ENCODE measurements at regions not wholly inside any gene's neighbourhood (a gene's known extent, or its start where the extent isn't known, plus 50 kb on each side); places are given as distances from the start of the nearest gene placed in this dataset.

- Histone ChIP-seq H3K36me3 (ENCODE audit: low read depth) (no peaks in the 10 kb centered on the region), H3K4me1 (ENCODE audit: insufficient read depth, poor library complexity, severe bottlenecking) (no peaks in the 10 kb centered on the region), H3K9me3 (ENCODE audit: severe bottlenecking) (no peaks in the 10 kb centered on the region), H3K4me3 (ENCODE audit: severe bottlenecking) (no peak overlapping the region), H3K27ac (ENCODE audit: poor library complexity, severe bottlenecking) (no peak overlapping the region), H3K27me3 (ENCODE audit: insufficient read depth, poor library complexity, severe bottlenecking) (peaks cover 2% of the 10 kb centered on the region)
- ATAC-seq (ENCODE audit: low read depth) (no peak), DNase-seq (ENCODE audit: low spot score) (no peak)
- TF ChIP-seq CTCF (IDR thresholded peaks at IDR 0.05; ENCODE audit: poor library complexity, severe bottlenecking): no peak
These were observed 115.7 kb upstream of the PPP2R3A start for GRCh38 chr3:135849827-135850226.

GRCh38 chr3:135851201-135852081 is 114.1 kb upstream of the PPP2R3A start:
- no peak for TF ChIP-seq CTCF (IDR thresholded peaks at IDR 0.05; ENCODE audit: poor library complexity, severe bottlenecking)
- no peak overlapping the region for H3K27ac ChIP-seq (ENCODE audit: poor library complexity, severe bottlenecking)
- no peaks in the 10 kb centered on the region for H3K4me1 ChIP-seq (ENCODE audit: insufficient read depth, poor library complexity, severe bottlenecking)
- no peak for ATAC-seq (ENCODE audit: low read depth)
- H3K9me3 ChIP-seq (ENCODE audit: severe bottlenecking): no peaks in the 10 kb centered on the region
- no peak overlapping the region for H3K4me3 ChIP-seq (ENCODE audit: severe bottlenecking)
- no peaks in the 10 kb centered on the region for H3K36me3 ChIP-seq (ENCODE audit: low read depth)
- peaks cover 5% of the 10 kb centered on the region for H3K27me3 ChIP-seq (ENCODE audit: insufficient read depth, poor library complexity, severe bottlenecking)
- DNase-seq (ENCODE audit: low spot score): no peak

- Histone ChIP-seq H3K4me3 (ENCODE audit: severe bottlenecking) (no peak overlapping the region), H3K27ac (ENCODE audit: poor library complexity, severe bottlenecking) (no peak overlapping the region), H3K27me3 (ENCODE audit: insufficient read depth, poor library complexity, severe bottlenecking) (peaks cover 5% of the 10 kb centered on the region), H3K4me1 (ENCODE audit: insufficient read depth, poor library complexity, severe bottlenecking) (no peaks in the 10 kb centered on the region), H3K36me3 (ENCODE audit: low read depth) (no peaks in the 10 kb centered on the region), H3K9me3 (ENCODE audit: severe bottlenecking) (no peaks in the 10 kb centered on the region)
- TF ChIP-seq CTCF (IDR thresholded peaks at IDR 0.05; ENCODE audit: poor library complexity, severe bottlenecking): no peak
- no peak for ATAC-seq (ENCODE audit: low read depth)
- no peak for DNase-seq (ENCODE audit: low spot score)
These were observed 111.5 kb upstream of the PPP2R3A start for GRCh38 chr3:135853981-135854380.

DNA sequence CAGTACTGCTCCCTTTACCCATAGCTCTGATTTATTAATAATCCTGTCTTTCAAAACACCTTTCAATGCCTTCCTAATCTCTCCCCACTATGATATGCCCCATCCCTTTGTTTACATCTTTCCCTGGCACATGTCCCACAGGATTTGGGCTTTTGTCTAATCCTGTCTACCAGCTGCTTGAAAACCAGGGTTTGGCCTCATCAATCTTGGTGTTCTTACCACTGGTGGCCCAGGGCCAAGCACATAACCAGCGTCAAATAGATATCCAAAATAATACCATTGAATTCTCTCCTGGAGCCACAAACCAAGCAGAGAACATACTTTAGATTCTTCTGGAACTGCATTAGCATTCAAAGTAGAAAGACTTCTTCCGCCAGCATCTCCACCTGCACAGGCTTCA is 104.8 kb upstream of the PPP2R3A start:
- Histone ChIP-seq H3K36me3 (ENCODE audit: low read depth) (no peaks in the 10 kb centered on the region), H3K4me1 (ENCODE audit: insufficient read depth, poor library complexity, severe bottlenecking) (no peaks in the 10 kb centered on the region), H3K27me3 (ENCODE audit: insufficient read depth, poor library complexity, severe bottlenecking) (peaks cover under 1% of the 10 kb centered on the region), H3K9me3 (ENCODE audit: severe bottlenecking) (no peaks in the 10 kb centered on the region), H3K27ac (ENCODE audit: poor library complexity, severe bottlenecking) (no peak overlapping the region), H3K4me3 (ENCODE audit: severe bottlenecking) (no peak overlapping the region)
- ATAC-seq (ENCODE audit: low read depth): no peak
- DNase-seq (ENCODE audit: low spot score): no peak
- TF ChIP-seq CTCF (IDR thresholded peaks at IDR 0.05; ENCODE audit: poor library complexity, severe bottlenecking): no peak

DNA sequence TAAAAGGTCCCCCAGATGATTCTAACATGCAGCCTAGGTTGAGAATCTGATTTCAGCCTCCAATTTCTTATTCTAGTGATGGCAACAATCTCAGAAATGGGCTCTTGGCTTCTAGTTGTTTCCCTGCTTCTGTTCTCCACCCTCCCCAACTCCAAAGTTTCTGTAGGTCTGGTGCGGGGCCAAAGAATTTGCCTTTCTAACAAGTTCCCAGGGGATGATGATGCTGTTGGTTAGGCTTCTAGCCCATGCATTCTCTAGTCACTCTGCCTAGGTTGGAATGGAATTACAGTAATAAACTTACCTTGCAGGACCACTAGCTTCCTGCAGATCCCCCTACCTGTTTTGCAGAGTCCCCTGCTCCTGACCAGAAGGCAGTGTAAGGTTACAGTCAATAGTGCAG is 103.2 kb upstream of the PPP2R3A start:
- no peak overlapping the region for H3K4me3 ChIP-seq (ENCODE audit: severe bottlenecking)
- no peaks in the 10 kb centered on the region for H3K9me3 ChIP-seq (ENCODE audit: severe bottlenecking)
- no peak for TF ChIP-seq CTCF (IDR thresholded peaks at IDR 0.05; ENCODE audit: poor library complexity, severe bottlenecking)
- ATAC-seq (ENCODE audit: low read depth) (no peak), DNase-seq (ENCODE audit: low spot score) (no peak)
- H3K36me3 ChIP-seq (ENCODE audit: low read depth): no peaks in the 10 kb centered on the region
- H3K27ac ChIP-seq (ENCODE audit: poor library complexity, severe bottlenecking): no peak overlapping the region
- no peaks in the 10 kb centered on the region for H3K27me3 ChIP-seq (ENCODE audit: insufficient read depth, poor library complexity, severe bottlenecking)
- H3K4me1 ChIP-seq (ENCODE audit: insufficient read depth, poor library complexity, severe bottlenecking): no peaks in the 10 kb centered on the region

All from RWPE2 (cell line).